ENCODE measurements at regions not wholly inside any gene's neighbourhood (a gene's known extent, or its start where the extent isn't known, plus 50 kb on each side); places are given as distances from the start of the nearest gene placed in this dataset.

DNA sequence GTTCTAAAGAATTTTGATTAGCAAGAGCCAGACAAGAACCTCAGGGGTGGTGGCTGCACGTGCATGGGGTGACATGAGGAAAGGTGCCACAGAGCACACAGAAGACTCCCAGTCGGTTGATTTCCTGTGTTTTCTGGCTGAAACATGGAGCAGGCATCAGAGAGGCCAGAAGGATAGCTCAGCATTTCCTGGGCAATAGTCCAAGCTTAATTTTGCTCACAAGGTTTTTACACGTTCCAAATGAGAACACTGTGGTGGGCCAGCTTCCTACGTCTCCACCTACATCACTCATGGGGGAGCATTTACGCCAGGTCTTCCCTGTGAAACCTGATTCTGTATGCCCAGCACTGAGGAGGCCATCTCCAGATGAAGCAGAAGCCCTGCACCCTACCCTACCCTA, 212.5 kb upstream of the CLNK start:
- Histone ChIP-seq H3K9ac (ENCODE audit: low read length) (no peak overlapping the region), H4K8ac (ENCODE audit: low read depth, low read length) (no peak overlapping the region), H3K4me3 (ENCODE audit: low read length) (no peak overlapping the region), H3K27ac (ENCODE audit: low read depth, low read length) (no peak overlapping the region), H3K79me2 (ENCODE audit: control insufficient read depth, insufficient read depth, low read length) (no peaks in the 10 kb centered on the region), H3K4me1 (ENCODE audit: control insufficient read depth, low read depth, low read length) (no peaks in the 10 kb centered on the region), H2BK15ac (replicated peaks; ENCODE audit: low read depth) (no peak overlapping the region), H3K27me3 (ENCODE audit: insufficient read depth, low read length, poor library complexity) (no peaks in the 10 kb centered on the region), H3K56ac (ENCODE audit: low read length) (no peak overlapping the region), H4K5ac (ENCODE audit: low read length) (no peak overlapping the region), H2BK120ac (ENCODE audit: low read depth, low read length) (no peak overlapping the region), H3K23ac (ENCODE audit: low read length) (no peak overlapping the region), H3K4ac (ENCODE audit: low read depth, low read length) (no peak overlapping the region), H3K79me1 (ENCODE audit: low read length) (no peaks in the 10 kb centered on the region), H2AK5ac (ENCODE audit: low read length) (no peak overlapping the region), H3K36me3 (ENCODE audit: control insufficient read depth, insufficient read depth, low read length) (no peaks in the 10 kb centered on the region), H3K4me2 (ENCODE audit: low read length) (no peak overlapping the region), H3K18ac (ENCODE audit: low read length) (no peak overlapping the region), H2BK5ac (ENCODE audit: low read length) (no peak overlapping the region)
- no CpG with 5 or more reads among the region's 5 CpGs for WGBS (ENCODE audit: extremely low coverage, insufficient coverage, low lambda C conversion rate)
- DNase-seq, result no peak

DNA sequence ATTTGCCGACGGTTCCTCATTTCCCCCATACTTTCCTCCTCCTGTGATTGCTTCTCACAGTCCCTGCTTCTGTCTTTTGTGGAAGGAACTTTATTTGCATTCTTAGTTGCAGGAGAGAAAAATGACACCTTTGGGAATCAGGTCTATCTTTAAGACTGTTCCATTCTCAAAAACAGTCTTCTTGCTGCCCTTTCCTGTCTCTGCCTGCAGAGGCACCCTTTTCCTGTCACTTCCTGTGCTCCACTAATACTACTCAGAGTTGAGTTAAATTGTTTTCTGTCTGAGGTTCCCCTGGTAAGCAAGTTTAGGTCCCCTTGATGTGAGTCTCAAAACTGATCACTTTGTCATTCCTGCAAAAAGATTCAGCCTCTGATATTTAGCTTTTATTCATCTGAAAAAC, 208.8 kb upstream of the CLNK start:
- no CpG with 5 or more reads among the region's 2 CpGs for WGBS (ENCODE audit: extremely low coverage, insufficient coverage, low lambda C conversion rate)

DNA sequence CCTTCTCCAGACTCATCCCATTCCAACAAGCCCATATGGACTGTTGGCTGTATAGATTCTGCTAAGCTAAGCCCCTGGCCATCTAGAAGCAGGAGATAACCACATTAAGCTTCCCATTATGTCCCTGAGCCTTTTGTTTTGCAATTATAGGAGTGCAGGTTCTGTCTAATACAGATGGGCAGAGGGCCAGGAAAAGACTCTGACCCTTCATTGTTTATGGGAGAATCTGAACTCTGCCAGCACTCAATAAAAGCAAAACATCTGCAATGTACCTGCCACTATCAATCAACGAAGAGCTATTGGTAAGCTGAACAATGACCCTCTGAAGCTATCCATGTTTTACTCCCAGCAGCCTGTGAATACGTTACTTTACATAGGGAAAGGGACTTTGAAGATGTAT, 207.3 kb upstream of the CLNK start:
- Histone ChIP-seq H3K23ac (ENCODE audit: low read length) (no peak overlapping the region), H3K4ac (ENCODE audit: low read depth, low read length) (no peak overlapping the region), H3K79me1 (ENCODE audit: low read length) (no peaks in the 10 kb centered on the region), H3K27me3 (ENCODE audit: insufficient read depth, low read length, poor library complexity) (no peaks in the 10 kb centered on the region), H2AK5ac (ENCODE audit: low read length) (no peak overlapping the region), H3K4me3 (ENCODE audit: low read length) (no peak overlapping the region), H2BK5ac (ENCODE audit: low read length) (no peak overlapping the region), H2BK15ac (replicated peaks; ENCODE audit: low read depth) (no peak overlapping the region), H3K56ac (ENCODE audit: low read length) (no peak overlapping the region), H3K9ac (ENCODE audit: low read length) (no peak overlapping the region), H4K8ac (ENCODE audit: low read depth, low read length) (no peak overlapping the region), H3K18ac (ENCODE audit: low read length) (no peak overlapping the region), H3K4me1 (ENCODE audit: control insufficient read depth, low read depth, low read length) (no peaks in the 10 kb centered on the region), H3K27ac (ENCODE audit: low read depth, low read length) (no peak overlapping the region), H2BK120ac (ENCODE audit: low read depth, low read length) (no peak overlapping the region), H3K36me3 (ENCODE audit: control insufficient read depth, insufficient read depth, low read length) (no peaks in the 10 kb centered on the region), H3K4me2 (ENCODE audit: low read length) (no peak overlapping the region), H4K5ac (ENCODE audit: low read length) (no peak overlapping the region), H3K79me2 (ENCODE audit: control insufficient read depth, insufficient read depth, low read length) (no peaks in the 10 kb centered on the region)
- DNase-seq, result no peak
- no CpG with 5 or more reads among the region's 2 CpGs for WGBS (ENCODE audit: extremely low coverage, insufficient coverage, low lambda C conversion rate)

More for the DNA sequence above, 208.8 kb upstream of the CLNK start:
- H3K79me1 ChIP-seq (ENCODE audit: low read length), result no peaks in the 10 kb centered on the region
- H3K56ac ChIP-seq (ENCODE audit: low read length), result peak overlapping the region; percentile 46
- no peak overlapping the region for H3K27ac ChIP-seq (ENCODE audit: low read depth, low read length)
- no peak overlapping the region for H2BK120ac ChIP-seq (ENCODE audit: low read depth, low read length)
- H3K36me3 ChIP-seq (ENCODE audit: control insufficient read depth, insufficient read depth, low read length), result no peaks in the 10 kb centered on the region
- peak overlapping the region; percentile 28 for H3K4ac ChIP-seq (ENCODE audit: low read depth, low read length)
- H3K4me1 ChIP-seq (ENCODE audit: control insufficient read depth, low read depth, low read length), result no peaks in the 10 kb centered on the region
- H4K8ac ChIP-seq (ENCODE audit: low read depth, low read length), result no peak overlapping the region
- no peak overlapping the region for H2BK5ac ChIP-seq (ENCODE audit: low read length)
- no peak overlapping the region for H3K4me2 ChIP-seq (ENCODE audit: low read length)
- DNase-seq, result peak; percentile 51
- no peak overlapping the region for H3K9ac ChIP-seq (ENCODE audit: low read length)
- H3K23ac ChIP-seq (ENCODE audit: low read length), result no peak overlapping the region
- H4K5ac ChIP-seq (ENCODE audit: low read length), result no peak overlapping the region
- no peak overlapping the region for H2AK5ac ChIP-seq (ENCODE audit: low read length)
- peak overlapping the region; percentile 82 for H3K18ac ChIP-seq (ENCODE audit: low read length)
- H3K4me3 ChIP-seq (ENCODE audit: low read length), result no peak overlapping the region
- no peak overlapping the region for H2BK15ac ChIP-seq (replicated peaks; ENCODE audit: low read depth)
- H3K27me3 ChIP-seq (ENCODE audit: insufficient read depth, low read length, poor library complexity), result no peaks in the 10 kb centered on the region
- no peaks in the 10 kb centered on the region for H3K79me2 ChIP-seq (ENCODE audit: control insufficient read depth, insufficient read depth, low read length)

DNA sequence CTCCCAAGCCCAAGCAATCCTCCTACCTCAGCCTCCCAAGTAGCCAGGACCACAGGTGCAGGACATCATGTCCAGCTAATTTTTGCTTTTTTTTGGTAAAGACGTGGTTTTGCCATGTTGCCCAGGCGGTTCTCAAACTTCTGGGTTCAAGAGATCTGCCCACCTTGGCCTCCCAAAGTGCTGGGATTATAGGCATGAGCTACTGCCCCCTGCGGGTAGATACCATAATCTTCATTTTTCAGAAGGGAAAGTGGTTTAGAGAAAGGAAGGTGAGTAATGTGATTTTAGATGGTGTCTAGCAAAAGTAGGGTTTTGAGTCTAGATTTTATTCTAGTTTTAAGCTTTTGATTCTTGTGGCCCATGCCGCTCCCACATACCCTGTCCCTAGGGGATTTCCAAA, 205.3 kb upstream of the CLNK start:
- no CpG with 5 or more reads among the region's 4 CpGs for WGBS (ENCODE audit: extremely low coverage, insufficient coverage, low lambda C conversion rate)
- H2BK5ac ChIP-seq (ENCODE audit: low read length), result no peak overlapping the region
- no peak overlapping the region for H3K9ac ChIP-seq (ENCODE audit: low read length)
- no peak overlapping the region for H2BK120ac ChIP-seq (ENCODE audit: low read depth, low read length)
- H3K27ac ChIP-seq (ENCODE audit: low read depth, low read length), result no peak overlapping the region
- no peak overlapping the region for H4K8ac ChIP-seq (ENCODE audit: low read depth, low read length)
- H3K18ac ChIP-seq (ENCODE audit: low read length), result peak overlapping the region; percentile 33
- H3K4ac ChIP-seq (ENCODE audit: low read depth, low read length), result no peak overlapping the region
- H3K23ac ChIP-seq (ENCODE audit: low read length), result no peak overlapping the region
- H2BK15ac ChIP-seq (replicated peaks; ENCODE audit: low read depth), result no peak overlapping the region
- H3K27me3 ChIP-seq (ENCODE audit: insufficient read depth, low read length, poor library complexity), result no peaks in the 10 kb centered on the region
- H2AK5ac ChIP-seq (ENCODE audit: low read length), result no peak overlapping the region
- H3K4me3 ChIP-seq (ENCODE audit: low read length), result no peak overlapping the region
- no peaks in the 10 kb centered on the region for H3K79me2 ChIP-seq (ENCODE audit: control insufficient read depth, insufficient read depth, low read length)
- no peaks in the 10 kb centered on the region for H3K4me1 ChIP-seq (ENCODE audit: control insufficient read depth, low read depth, low read length)
- DNase-seq, result no peak
- no peak overlapping the region for H3K56ac ChIP-seq (ENCODE audit: low read length)
- H3K4me2 ChIP-seq (ENCODE audit: low read length), result no peak overlapping the region
- no peaks in the 10 kb centered on the region for H3K79me1 ChIP-seq (ENCODE audit: low read length)
- H4K5ac ChIP-seq (ENCODE audit: low read length), result no peak overlapping the region
- no peaks in the 10 kb centered on the region for H3K36me3 ChIP-seq (ENCODE audit: control insufficient read depth, insufficient read depth, low read length)

DNA sequence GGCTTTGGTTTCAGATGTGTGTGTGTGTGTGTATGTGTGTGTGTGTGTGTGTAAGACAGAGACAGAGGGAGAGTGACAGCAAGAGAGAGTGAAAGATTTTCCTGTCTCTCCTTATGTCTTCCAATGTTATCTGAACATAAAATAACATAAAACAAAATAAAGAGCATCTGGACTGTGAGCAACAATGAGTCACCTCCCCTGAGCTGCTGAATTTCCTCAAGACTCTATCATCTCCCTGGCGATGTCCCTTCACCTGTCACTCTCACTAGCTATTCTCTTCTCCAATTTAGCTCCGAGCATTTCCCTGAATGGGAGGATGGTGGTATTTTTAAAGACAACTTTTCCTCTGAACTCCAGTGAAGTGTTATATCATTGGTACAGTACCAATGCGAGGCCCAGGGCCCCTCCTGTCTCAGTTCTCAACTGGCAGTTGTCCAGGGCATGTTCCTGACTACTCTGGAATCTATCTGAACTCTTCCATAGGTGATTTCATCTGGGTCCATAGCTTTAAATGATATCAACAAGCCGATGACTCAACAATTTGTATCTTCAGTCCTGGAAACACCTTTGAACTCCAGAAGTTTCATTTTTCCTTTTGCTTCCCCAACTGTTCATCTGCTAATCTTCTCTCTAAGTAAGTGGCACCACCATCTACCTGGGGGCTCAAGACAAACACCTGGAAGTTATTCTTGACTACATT, 195.0 kb upstream of the CLNK start:
- no peak overlapping the region for H3K9ac ChIP-seq (ENCODE audit: low read length)
- H3K79me1 ChIP-seq (ENCODE audit: low read length), result no peaks in the 10 kb centered on the region
- no peaks in the 10 kb centered on the region for H3K79me2 ChIP-seq (ENCODE audit: control insufficient read depth, insufficient read depth, low read length)
- no peak for DNase-seq
- H4K5ac ChIP-seq (ENCODE audit: low read length), result no peak overlapping the region
- H2BK15ac ChIP-seq (replicated peaks; ENCODE audit: low read depth), result no peak overlapping the region
- WGBS (ENCODE audit: extremely low coverage, insufficient coverage, low lambda C conversion rate), result no CpG with 5 or more reads among the region's 4 CpGs
- H4K8ac ChIP-seq (ENCODE audit: low read depth, low read length), result no peak overlapping the region
- no peaks in the 10 kb centered on the region for H3K27me3 ChIP-seq (ENCODE audit: insufficient read depth, low read length, poor library complexity)
- H3K27ac ChIP-seq (ENCODE audit: low read depth, low read length), result no peak overlapping the region
- no peak overlapping the region for H3K56ac ChIP-seq (ENCODE audit: low read length)
- no peak overlapping the region for H3K4me3 ChIP-seq (ENCODE audit: low read length)
- no peak overlapping the region for H3K23ac ChIP-seq (ENCODE audit: low read length)
- H2BK5ac ChIP-seq (ENCODE audit: low read length), result no peak overlapping the region
- H3K18ac ChIP-seq (ENCODE audit: low read length), result no peak overlapping the region
- no peak overlapping the region for H3K4ac ChIP-seq (ENCODE audit: low read depth, low read length)
- no peak overlapping the region for H3K4me2 ChIP-seq (ENCODE audit: low read length)
- no peak overlapping the region for H2AK5ac ChIP-seq (ENCODE audit: low read length)
- no peaks in the 10 kb centered on the region for H3K36me3 ChIP-seq (ENCODE audit: control insufficient read depth, insufficient read depth, low read length)
- H3K4me1 ChIP-seq (ENCODE audit: control insufficient read depth, low read depth, low read length), result no peaks in the 10 kb centered on the region
- no peak overlapping the region for H2BK120ac ChIP-seq (ENCODE audit: low read depth, low read length)

DNA sequence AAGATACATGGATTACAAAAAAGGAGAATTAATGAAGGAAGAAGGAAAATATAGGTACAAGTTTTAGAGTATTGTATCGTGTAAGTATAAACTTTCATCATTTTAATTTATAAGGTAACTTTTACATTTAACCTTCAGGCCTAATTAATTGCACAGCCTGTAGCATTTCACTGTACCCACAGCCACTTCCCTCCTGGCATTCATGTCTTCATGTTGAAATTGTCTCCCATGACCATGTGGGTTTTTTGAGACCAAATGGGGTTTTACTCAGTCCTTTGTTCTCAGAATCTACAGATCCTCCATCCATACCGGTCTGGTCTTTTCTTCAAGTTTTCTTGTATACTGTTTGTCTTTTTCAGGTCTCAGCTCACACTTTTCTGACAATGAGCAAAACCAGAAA, 194.3 kb upstream of the CLNK start:
- 100% methylated on average over 1 of the region's 2 CpGs for WGBS (ENCODE audit: extremely low coverage, insufficient coverage, low lambda C conversion rate)
- no peak overlapping the region for H4K8ac ChIP-seq (ENCODE audit: low read depth, low read length)
- H3K79me2 ChIP-seq (ENCODE audit: control insufficient read depth, insufficient read depth, low read length), result no peaks in the 10 kb centered on the region
- no peak overlapping the region for H4K5ac ChIP-seq (ENCODE audit: low read length)
- H3K36me3 ChIP-seq (ENCODE audit: control insufficient read depth, insufficient read depth, low read length), result no peaks in the 10 kb centered on the region
- no peak overlapping the region for H3K56ac ChIP-seq (ENCODE audit: low read length)
- no peak overlapping the region for H2AK5ac ChIP-seq (ENCODE audit: low read length)
- H3K27ac ChIP-seq (ENCODE audit: low read depth, low read length), result no peak overlapping the region
- no peak overlapping the region for H3K4me3 ChIP-seq (ENCODE audit: low read length)
- no peak for DNase-seq
- H3K4ac ChIP-seq (ENCODE audit: low read depth, low read length), result no peak overlapping the region
- no peak overlapping the region for H2BK120ac ChIP-seq (ENCODE audit: low read depth, low read length)
- no peak overlapping the region for H3K9ac ChIP-seq (ENCODE audit: low read length)
- H3K18ac ChIP-seq (ENCODE audit: low read length), result no peak overlapping the region
- no peak overlapping the region for H2BK15ac ChIP-seq (replicated peaks; ENCODE audit: low read depth)
- H3K23ac ChIP-seq (ENCODE audit: low read length), result no peak overlapping the region
- H3K79me1 ChIP-seq (ENCODE audit: low read length), result no peaks in the 10 kb centered on the region
- H3K4me2 ChIP-seq (ENCODE audit: low read length), result no peak overlapping the region
- no peaks in the 10 kb centered on the region for H3K27me3 ChIP-seq (ENCODE audit: insufficient read depth, low read length, poor library complexity)
- no peak overlapping the region for H2BK5ac ChIP-seq (ENCODE audit: low read length)
- H3K4me1 ChIP-seq (ENCODE audit: control insufficient read depth, low read depth, low read length), result no peaks in the 10 kb centered on the region

Measured in mesendoderm (in vitro differentiated cells).